HG02970 (cell line): ENCODE measurements at regions not wholly inside any gene's neighbourhood (a gene's known extent, or its start where the extent isn't known, plus 50 kb on each side); places are given as distances from the start of the nearest gene placed in this dataset.
"Not testable (repeated sequence)": the region's sequence is repeated elsewhere in the genome, so short reads cannot be mapped to it uniquely, and the experiment has no call there.

ENCODE experiments used
- ATAC-seq: cut with Tn5 transposase; IDR thresholded peaks from one replicate; pipeline ENCODE4 v1.9.1; 2021; ENCODE audit warnings: mild to moderate bottlenecking, moderate library complexity, moderate number of reproducible peaks; ENCODE audit not compliant: unreplicated experiment, low FRiP score

- peak; percentile 69 for ATAC-seq
Measured at GRCh38 chr17:47066841-47067682, 88.0 kb upstream of the RPRML start.

- no peak for ATAC-seq
Measured at GRCh38 chr17:47066095-47066494, 87.0 kb upstream of the RPRML start.

- ATAC-seq, result no peak
Measured at GRCh38 chr17:47064684-47065083, 85.6 kb upstream of the RPRML start.

GRCh38 chr17:47063475-47063874 is 84.4 kb upstream of the RPRML start:
- ATAC-seq, result no peak

- ATAC-seq, result not testable (repeated sequence)
Measured at GRCh38 chr17:47062851-47063250, 83.8 kb upstream of the RPRML start.

GRCh38 chr17:47060005-47060404 is 81.0 kb upstream of the RPRML start:
- ATAC-seq, result not testable (repeated sequence)

- ATAC-seq, result no peak
Measured at GRCh38 chr17:47057830-47058229, 78.8 kb upstream of the RPRML start.

GRCh38 chr17:47057279-47057678 is 78.2 kb upstream of the RPRML start:
- ATAC-seq, result not testable (repeated sequence)

GRCh38 chr17:47056687-47057086 is 77.6 kb upstream of the RPRML start:
- ATAC-seq, result not testable (repeated sequence)
